ENCODE measurements at regions not wholly inside any gene's neighbourhood (a gene's known extent, or its start where the extent isn't known, plus 50 kb on each side); places are given as distances from the start of the nearest gene placed in this dataset.
"Not testable (repeated sequence)": the region's sequence is repeated elsewhere in the genome, so short reads cannot be mapped to it uniquely, and the experiment has no call there.

GRCh38 chr3:80618295-80619256 is 850.8 kb upstream of the ROBO1 start:
- DNase-seq (ENCODE audit: low spot score): no peak

DNA sequence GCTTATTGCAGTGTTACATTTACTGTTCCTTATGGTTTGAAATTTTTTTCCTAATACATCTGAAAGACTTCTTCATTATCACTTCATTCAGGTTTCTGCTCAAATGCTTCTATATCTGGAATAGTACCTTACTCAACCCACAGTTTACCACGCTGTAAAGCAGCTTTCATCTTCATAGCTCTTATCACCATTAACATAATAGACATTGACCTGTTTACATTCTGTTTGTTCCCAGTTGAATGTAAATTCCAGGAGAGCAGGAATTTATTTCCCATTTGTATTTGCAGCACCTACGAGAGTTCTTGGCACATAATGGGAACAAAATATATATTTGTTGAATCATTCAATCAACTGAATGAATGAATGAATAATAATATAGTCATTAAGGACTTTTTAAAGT is 844.6 kb upstream of the ROBO1 start:
- no peak for DNase-seq (ENCODE audit: low spot score)

- DNase-seq (ENCODE audit: low spot score): not testable (repeated sequence)
Observed at GRCh38 chr3:80608072-80608471, 840.3 kb upstream of the ROBO1 start.

- DNase-seq (ENCODE audit: low spot score): no peak
Observed at GRCh38 chr3:80606073-80606472, 838.3 kb upstream of the ROBO1 start.

DNA sequence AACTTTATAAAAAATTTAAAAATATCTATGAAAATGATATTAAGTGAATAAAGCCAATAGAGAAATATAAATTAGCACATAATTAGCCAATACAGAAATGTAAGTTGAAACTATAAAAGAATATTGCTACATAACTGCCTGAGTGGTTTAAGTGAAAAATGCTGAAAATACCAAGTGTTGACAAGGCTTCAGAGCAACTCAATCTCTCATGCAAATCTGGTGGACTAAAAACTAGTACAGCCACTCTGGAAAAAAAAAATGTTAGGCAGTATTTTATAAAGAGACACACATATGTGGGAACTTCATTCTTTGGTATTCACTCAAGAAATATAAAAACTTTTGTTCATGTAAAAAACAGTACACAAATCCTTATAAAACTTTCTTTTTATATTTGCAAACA is 833.7 kb upstream of the ROBO1 start:
- no peak for DNase-seq (ENCODE audit: low spot score)

GRCh38 chr3:80592792-80593191 is 825.0 kb upstream of the ROBO1 start:
- no peak for DNase-seq (ENCODE audit: low spot score)

GRCh38 chr3:80586338-80586737 is 818.5 kb upstream of the ROBO1 start:
- DNase-seq (ENCODE audit: low spot score): no peak

- DNase-seq (ENCODE audit: low spot score): no peak
Observed at GRCh38 chr3:80580146-80580545, 812.3 kb upstream of the ROBO1 start.

DNA sequence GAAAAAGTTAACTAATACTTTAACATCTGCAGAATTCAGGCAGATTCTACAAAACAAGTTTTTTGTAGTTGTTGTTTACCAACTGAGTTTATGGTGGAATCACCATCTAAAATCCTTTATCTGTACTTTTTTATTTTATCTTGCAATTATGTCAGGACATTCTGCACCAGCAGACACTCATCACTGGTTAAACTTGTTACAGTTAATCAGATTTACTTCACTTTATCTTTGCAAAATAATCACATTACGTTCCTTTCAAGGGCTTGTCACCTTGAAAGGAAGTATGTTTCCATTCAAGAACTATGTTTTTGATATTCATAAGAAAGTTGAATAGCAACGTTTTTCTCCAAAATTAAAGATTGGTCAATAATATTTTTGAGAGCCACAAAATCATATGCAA is 796.6 kb upstream of the ROBO1 start:
- no peak for DNase-seq (ENCODE audit: low spot score)

DNA sequence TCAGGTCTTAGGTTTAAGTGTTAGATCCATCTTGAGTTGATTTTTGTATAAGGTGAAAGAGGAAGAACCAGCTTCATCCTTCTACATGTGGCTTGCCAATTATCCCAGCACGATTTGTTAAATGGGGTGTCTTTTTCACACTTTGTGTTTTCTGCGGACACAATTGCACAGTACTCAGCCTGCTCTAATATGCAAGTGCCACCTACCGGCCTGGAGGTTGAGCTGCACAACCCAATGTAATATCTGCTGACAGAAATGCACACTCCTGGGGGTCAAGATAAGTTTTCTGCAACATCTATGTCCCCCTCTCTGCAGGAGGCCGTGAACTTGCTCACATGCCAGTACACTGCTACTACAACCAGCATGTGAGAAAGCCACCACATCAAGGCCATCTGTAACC is 791.9 kb upstream of the ROBO1 start:
- DNase-seq (ENCODE audit: low spot score): no peak

DNA sequence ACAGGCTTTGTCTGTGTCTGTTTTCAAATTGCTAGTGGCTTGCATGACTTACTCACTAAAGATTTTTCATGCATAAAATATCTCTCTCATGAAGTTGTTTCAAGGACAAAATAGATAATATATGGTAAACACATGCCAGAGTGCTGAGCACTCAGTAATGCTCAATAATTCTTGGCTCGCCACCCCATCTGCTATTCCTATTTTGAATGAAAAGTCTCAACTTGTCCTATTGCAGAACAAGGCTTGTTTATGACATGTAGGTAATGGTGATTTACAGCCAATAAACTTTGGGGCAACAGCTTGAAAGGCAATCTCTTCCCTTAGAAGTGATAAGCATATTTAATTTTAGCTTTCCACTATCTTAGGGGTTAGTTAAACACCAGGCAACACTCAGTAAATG is 789.0 kb upstream of the ROBO1 start:
- DNase-seq (ENCODE audit: low spot score): no peak

DNA sequence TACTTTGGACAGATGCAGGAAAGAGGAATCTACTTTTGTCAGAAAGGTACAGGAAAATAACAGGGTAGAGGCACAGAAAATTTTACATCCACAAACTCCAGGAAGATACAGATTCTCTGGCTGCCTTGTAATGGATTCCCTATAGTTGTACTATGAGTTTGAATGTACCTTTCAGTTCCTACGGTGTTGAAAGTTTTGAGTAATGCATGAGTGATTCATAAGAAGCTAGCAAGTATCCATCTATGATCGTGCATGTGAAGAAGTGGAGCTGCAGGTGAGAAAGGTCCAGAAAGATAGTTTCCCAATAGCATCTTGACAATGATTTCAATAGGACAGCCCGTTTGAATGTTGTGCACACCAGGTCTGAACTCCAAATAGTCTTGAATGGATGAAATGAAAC is 786.5 kb upstream of the ROBO1 start:
- no peak for DNase-seq (ENCODE audit: low spot score)

GRCh38 chr3:80553211-80553610 is 785.4 kb upstream of the ROBO1 start:
- no peak for DNase-seq (ENCODE audit: low spot score)

DNA sequence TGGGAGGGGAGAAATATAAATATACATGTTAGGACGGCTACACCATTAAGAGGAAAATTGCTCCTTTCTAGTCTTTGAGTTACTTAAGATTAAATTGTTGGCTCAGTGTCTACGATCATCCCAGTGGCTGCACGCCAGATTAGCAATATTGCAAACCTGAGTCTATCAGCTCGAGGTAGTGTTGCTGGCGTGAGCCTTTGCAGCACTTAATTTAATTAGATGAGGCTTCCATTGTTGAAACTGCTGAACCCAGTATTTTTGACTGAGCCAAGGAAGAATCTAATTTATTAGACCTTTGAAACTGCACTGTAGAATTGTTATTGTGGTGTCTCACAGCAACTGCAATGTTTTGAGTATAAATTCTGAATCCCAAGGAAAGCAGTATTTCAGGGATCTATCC is 782.4 kb upstream of the ROBO1 start:
- DNase-seq (ENCODE audit: low spot score): no peak

GRCh38 chr3:80549173-80549572 is 781.4 kb upstream of the ROBO1 start:
- DNase-seq (ENCODE audit: low spot score): no peak

DNA sequence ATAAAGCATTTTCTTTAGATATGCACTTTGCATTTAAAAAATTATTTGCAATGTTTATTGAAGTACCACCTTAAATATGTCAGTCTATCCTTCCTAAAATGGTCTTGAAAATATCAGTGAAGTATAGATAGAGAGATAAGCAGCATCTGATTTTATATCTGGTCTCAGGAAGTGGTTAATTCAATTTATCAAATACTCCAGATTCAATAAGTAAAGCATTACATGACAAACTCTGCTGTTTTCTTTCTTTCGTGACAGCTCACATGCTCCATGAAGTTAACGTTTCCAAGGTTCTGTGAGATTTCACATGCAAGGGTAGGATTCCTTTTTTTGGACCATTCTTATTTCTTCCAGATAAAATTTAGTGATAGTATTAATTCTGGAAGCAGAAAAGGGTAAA is 775.4 kb upstream of the ROBO1 start:
- DNase-seq (ENCODE audit: low spot score): no peak

DNA sequence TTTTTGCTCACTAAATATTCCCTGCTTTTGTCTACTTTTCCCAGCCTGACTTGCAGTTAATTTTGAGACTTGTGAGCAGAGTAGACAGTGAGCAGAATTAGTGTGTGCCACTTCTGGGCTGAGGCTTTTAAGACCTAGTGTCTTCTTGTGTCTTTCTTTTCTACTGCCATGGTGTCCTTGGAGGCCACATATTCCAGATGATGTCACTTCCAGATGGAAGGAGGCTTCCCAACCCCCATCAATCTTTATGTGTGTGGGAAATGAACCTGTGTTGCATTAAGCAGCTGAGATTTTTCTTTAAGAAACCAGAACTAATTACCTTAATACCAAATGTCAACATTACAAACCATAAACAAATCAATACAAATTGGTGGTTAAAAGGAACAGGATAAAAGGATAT is 774.7 kb upstream of the ROBO1 start:
- DNase-seq (ENCODE audit: low spot score): no peak

GRCh38 chr3:80537680-80538079 is 769.9 kb upstream of the ROBO1 start:
- no peak for DNase-seq (ENCODE audit: low spot score)

- no peak for DNase-seq (ENCODE audit: low spot score)
Observed at GRCh38 chr3:80535286-80535685, 767.5 kb upstream of the ROBO1 start.

- no peak for DNase-seq (ENCODE audit: low spot score)
Observed at GRCh38 chr3:80533553-80533952, 765.8 kb upstream of the ROBO1 start.

- no peak for DNase-seq (ENCODE audit: low spot score)
Observed at GRCh38 chr3:80526153-80526552, 758.4 kb upstream of the ROBO1 start.

DNA sequence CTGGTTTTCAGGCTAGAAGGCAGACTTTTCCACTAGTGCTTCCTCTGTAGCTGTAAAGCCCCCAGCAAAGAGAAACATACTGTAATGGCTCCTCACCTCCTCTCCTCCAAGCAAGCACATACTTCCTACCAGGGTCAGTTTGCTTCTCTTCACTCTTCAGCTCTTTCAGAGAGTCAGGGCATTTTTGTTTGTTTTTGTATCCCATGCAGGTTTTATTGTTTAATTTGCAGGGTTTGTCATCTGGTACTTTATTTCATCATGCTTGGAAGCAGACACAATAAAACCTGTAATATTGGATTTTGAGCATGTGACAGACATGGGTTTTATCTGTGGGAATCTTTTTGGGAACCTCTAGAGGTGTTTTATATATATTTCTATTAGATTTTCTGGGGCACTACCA is 753.3 kb upstream of the ROBO1 start:
- DNase-seq (ENCODE audit: low spot score): no peak

- no peak for DNase-seq (ENCODE audit: low spot score)
Observed at GRCh38 chr3:80519436-80519835, 751.6 kb upstream of the ROBO1 start.

- DNase-seq (ENCODE audit: low spot score): no peak
Observed at GRCh38 chr3:80496452-80496851, 728.7 kb upstream of the ROBO1 start.

Data from A172 (cell line).